IMR-90 (cell line): ENCODE measurements at regions not wholly inside any gene's neighbourhood (a gene's known extent, or its start where the extent isn't known, plus 50 kb on each side); places are given as distances from the start of the nearest gene placed in this dataset.

Source experiments
- ATAC-seq: fragments of 200-7000 bp; cut with Tn5 transposase; 2 replicates; pipeline ENCODE4 v1.9.1; 2020; ENCODE audit warnings: low read depth, mild to moderate bottlenecking, moderate library complexity
- BruUV-seq: library from RNA; stranded (reverse); fragments of 400-500 nt; replicated peaks from 2 replicates; lab custom pipeline; 2021; lab: Mats Ljungman, UMichigan
- CTCF ChIA-PET: fragments of 300-600 bp; formaldehyde crosslinking; extraction: SDS; loops from one replicate; lab custom pipeline; 2021; ENCODE audit warnings: antibody characterized with exemption; lab: Yijun Ruan, JAX
- POLR2A ChIA-PET: fragments of 300-600 bp; sonication (Branson Sonifier 250); formaldehyde crosslinking; loops from one replicate; lab custom pipeline; 2022; ENCODE audit warnings: antibody characterized with exemption; ENCODE audit not compliant: unreplicated experiment; lab: Charles Lee
- DNase-seq: peaks from one replicate; pipeline ENCODE4 v3.0.0; 2013
- H2AFZ ChIP-seq: replicated peaks from 2 replicates; pipeline ENCODE3; 2013; ENCODE audit warnings: low read length, mild to moderate bottlenecking; ENCODE audit not compliant: poor library complexity
- H2AK5ac ChIP-seq: 2 replicates; pipeline ENCODE4 v1.6.1; 2013; ENCODE audit warnings: low read depth, low read length, inconsistent platforms
- H2AK9ac ChIP-seq: replicated peaks from 2 replicates; pipeline ENCODE3; 2013; ENCODE audit warnings: mild to moderate bottlenecking, low read depth, low read length, moderate library complexity; ENCODE audit not compliant: poor library complexity
- H2BK120ac ChIP-seq: 2 replicates; pipeline ENCODE4 v1.6.1; 2013; ENCODE audit warnings: low read depth, low read length, inconsistent platforms
- H2BK15ac ChIP-seq: 3 replicates; pipeline ENCODE4 v1.6.1; 2013; ENCODE audit warnings: low read depth, low read length, inconsistent platforms
- H2BK20ac ChIP-seq: 2 replicates; pipeline ENCODE4 v1.6.1; 2013; ENCODE audit warnings: low read depth, mild to moderate bottlenecking, inconsistent platforms, low read length, moderate library complexity
- H2BK5ac ChIP-seq: 2 replicates; pipeline ENCODE4 v1.6.1; 2013; ENCODE audit warnings: mild to moderate bottlenecking, low read depth, low read length, inconsistent platforms; ENCODE audit not compliant: poor library complexity, severe bottlenecking
- H3K14ac ChIP-seq: replicated peaks from 2 replicates; pipeline ENCODE4 v1.6.1; 2013; ENCODE audit warnings: low read depth, low read length, inconsistent platforms
- H3K18ac ChIP-seq: 2 replicates; pipeline ENCODE4 v1.6.1; 2013; ENCODE audit warnings: low read depth, low read length, control low read depth
- H3K23ac ChIP-seq: 2 replicates; pipeline ENCODE4 v1.6.1; 2013; ENCODE audit warnings: low read depth, low read length, inconsistent platforms
- H3K27ac ChIP-seq: 2 replicates; pipeline ENCODE4 v1.5.1; 2013; ENCODE audit warnings: mild to moderate bottlenecking, control low read depth, low read length; ENCODE audit not compliant: insufficient read depth
- H3K27me3 ChIP-seq: 2 replicates; pipeline ENCODE4 v1.6.1; 2013; ENCODE audit warnings: low read length; ENCODE audit not compliant: control insufficient read depth, insufficient read depth
- H3K36me3 ChIP-seq: 2 replicates; pipeline ENCODE4 v1.6.1; 2013; ENCODE audit warnings: low read length, mixed read lengths; ENCODE audit not compliant: control insufficient read depth, insufficient read depth
- H3K4ac ChIP-seq: 2 replicates; pipeline ENCODE4 v1.6.1; 2013; ENCODE audit warnings: low read depth, low read length, inconsistent platforms
- H3K4me1 ChIP-seq: 2 replicates; pipeline ENCODE4 v1.6.1; 2013; ENCODE audit warnings: low read length, mixed read lengths; ENCODE audit not compliant: control insufficient read depth, insufficient read depth
- H3K4me2 ChIP-seq: 2 replicates; pipeline ENCODE4 v1.6.1; 2013; ENCODE audit warnings: low read depth, mild to moderate bottlenecking, control low read depth, low read length, moderate library complexity
- H3K4me3 ChIP-seq: 2 replicates; pipeline ENCODE4 v1.5.1; 2013; ENCODE audit warnings: low read depth, mild to moderate bottlenecking, control low read depth, low read length, moderate library complexity; ENCODE audit not compliant: insufficient read depth
- H3K56ac ChIP-seq: 2 replicates; pipeline ENCODE4 v1.6.1; 2013; ENCODE audit warnings: low read length, inconsistent platforms; ENCODE audit not compliant: insufficient read depth; ENCODE audit errors: extremely low read depth
- H3K79me1 ChIP-seq, 2 experiments: 2 replicates each; pipeline ENCODE4 v1.6.1; 2013; ENCODE audit warnings: low read length in 2 of 2, inconsistent platforms in 1 of 2, low read depth in 1 of 2
- H3K9ac ChIP-seq: 2 replicates; pipeline ENCODE4 v1.6.1; 2013; ENCODE audit warnings: low read depth, low read length, control low read depth
- H3K9me1 ChIP-seq: 2 replicates; pipeline ENCODE4 v1.6.1; 2013; ENCODE audit warnings: low read length, inconsistent platforms; ENCODE audit not compliant: insufficient read depth
- H3K9me3 ChIP-seq: 2 replicates; pipeline ENCODE4 v1.6.1; 2013; ENCODE audit warnings: low read length; ENCODE audit not compliant: control insufficient read depth, insufficient read depth
- H4K20me1 ChIP-seq: 2 replicates; pipeline ENCODE4 v1.6.1; 2013; ENCODE audit warnings: low read length, inconsistent platforms; ENCODE audit not compliant: insufficient read depth
- H4K5ac ChIP-seq: 2 replicates; pipeline ENCODE4 v1.6.1; 2013; ENCODE audit warnings: mild to moderate bottlenecking, low read depth, low read length, control low read depth
- H4K8ac ChIP-seq, 2 experiments: 2 replicates each; pipeline ENCODE4 v1.6.1; 2013; ENCODE audit warnings: low read depth in 2 of 2, low read length in 2 of 2, control low read depth in 1 of 2, inconsistent platforms in 1 of 2
- H4K91ac ChIP-seq: 2 replicates; pipeline ENCODE4 v1.6.1; 2013; ENCODE audit warnings: low read depth, low read length, inconsistent platforms; ENCODE audit not compliant: insufficient read depth
- BHLHE40 ChIP-seq: fragments of 150-350 bp; IDR thresholded peaks from 2 replicates; pipeline ENCODE4 v1.6.1; 2016; ENCODE audit warnings: mild to moderate bottlenecking, low read depth, low read length
- CEBPB ChIP-seq: IDR thresholded peaks from 2 replicates; pipeline ENCODE4 v1.6.1; 2012; ENCODE audit warnings: low read depth, low read length, improper control_type of control experiment
- CHD1 ChIP-seq: IDR thresholded peaks from 2 replicates; pipeline ENCODE4 v1.6.1; 2012; ENCODE audit warnings: low read depth, low read length, improper control_type of control experiment
- CTCF ChIP-seq: conservative IDR thresholded peaks from 2 replicates; pipeline ENCODE4 v1.5.1; 2012; ENCODE audit warnings: mild to moderate bottlenecking, low read depth, low read length, improper control_type of control experiment
- ELK1 ChIP-seq: fragments of 150-350 bp; IDR thresholded peaks from 2 replicates; pipeline ENCODE4 v1.6.1; 2016; ENCODE audit warnings: low read depth, mild to moderate bottlenecking, low read length, moderate library complexity, borderline replicate concordance
- FOS ChIP-seq: fragments of 150-350 bp; IDR thresholded peaks from 2 replicates; pipeline ENCODE4 v1.6.1; 2016; ENCODE audit warnings: low read depth, low read length
- MAFK ChIP-seq: IDR thresholded peaks from 2 replicates; pipeline ENCODE4 v1.6.1; 2012; ENCODE audit warnings: low read depth, low read length, improper control_type of control experiment
- MAZ ChIP-seq: IDR thresholded peaks from 2 replicates; pipeline ENCODE4 v1.6.1; 2012; ENCODE audit warnings: low read depth, mild to moderate bottlenecking, low read length, improper control_type of control experiment, moderate library complexity, borderline replicate concordance
- MXI1 ChIP-seq: IDR thresholded peaks from 2 replicates; pipeline ENCODE4 v1.6.1; 2012; ENCODE audit warnings: low read depth, mild to moderate bottlenecking, low read length, moderate library complexity, borderline replicate concordance
- NFE2L2 ChIP-seq: fragments of 150-350 bp; IDR thresholded peaks from 2 replicates; pipeline ENCODE4 v1.6.1; 2016; ENCODE audit warnings: low read depth, mild to moderate bottlenecking, low read length
- POLR2A ChIP-seq: IDR thresholded peaks from 2 replicates; pipeline ENCODE4 v1.6.1; 2012; ENCODE audit warnings: mild to moderate bottlenecking, low read depth, low read length
- RAD21 ChIP-seq: IDR thresholded peaks from 2 replicates; pipeline ENCODE4 v1.6.1; 2012; ENCODE audit warnings: low read length, improper control_type of control experiment
- RCOR1 ChIP-seq: IDR thresholded peaks from 2 replicates; pipeline ENCODE4 v1.6.1; 2012; ENCODE audit warnings: mild to moderate bottlenecking, low read length, improper control_type of control experiment; ENCODE audit not compliant: insufficient replicate concordance
- RFX5 ChIP-seq: IDR thresholded peaks from 2 replicates; pipeline ENCODE4 v1.8.0; 2012; ENCODE audit warnings: low read depth, mild to moderate bottlenecking, low read length, moderate library complexity
- SMC3 ChIP-seq: fragments of 150-350 bp; IDR thresholded peaks from 2 replicates; pipeline ENCODE4 v1.6.1; 2016; ENCODE audit warnings: low read depth, mild to moderate bottlenecking, antibody characterized with exemption, low read length, moderate library complexity
- USF2 ChIP-seq: fragments of 150-350 bp; IDR thresholded peaks from 2 replicates; pipeline ENCODE4 v1.6.1; 2017; ENCODE audit warnings: mild to moderate bottlenecking, antibody characterized with exemption, low read length, low read depth
- WGBS, 2 experiments: methylation state at CpG; one replicate each; pipeline versions ENCODE4 v1.1.5 to v1.1.7; 2013; ENCODE audit warnings: missing lambda C conversion rate in 2 of 2; ENCODE audit not compliant: insufficient read length in 1 of 2; ENCODE audit errors: extremely low coverage in 2 of 2; 5-methylcytosine and 5-hydroxymethylcytosine counted together
- dilution Hi-C: fragments of 300-500 bp; cut with HindIII; formaldehyde crosslinking; loops from one replicate; pipeline ENCODE4 v1.14.3; 2018; ENCODE audit warnings: low sequenced_read_pairs; ENCODE audit not compliant: unreplicated experiment
- in situ Hi-C: fragments of 300-500 bp; cut with MboI; formaldehyde crosslinking; loops from 3 replicates; pipeline ENCODE4 v1.14.3; 2019; ENCODE audit warnings: low sequenced_read_pairs, inconsistent platforms, mixed read lengths
- intact Hi-C: fragments of 100-400 bp; cut with micrococcal nuclease; formaldehyde crosslinking; loops from 2 replicates; pipeline ENCODE4 v1.10.0; 2022

GRCh38 chr11:26137651-26138050, 194.3 kb upstream of the ANO3 start:
- POLR2A ChIA-PET, result no interaction called here
- BruUV-seq, result no TSS peak
- Histone ChIP-seq H2BK5ac (no peak overlapping the region), H3K23ac (no peak overlapping the region), H2AK9ac (no peak overlapping the region), H4K5ac (no peak overlapping the region), H3K56ac (no peak overlapping the region), H4K91ac (no peak overlapping the region), H3K4me2 (no peak overlapping the region), H3K36me3 (no peaks in the 10 kb centered on the region), H3K14ac (no peak overlapping the region), H3K4me3 (no peak overlapping the region), H3K79me1 (no peaks in the 10 kb centered on the region), H2AK5ac (no peak overlapping the region), H3K9me1 (no peaks in the 10 kb centered on the region), H2AFZ (no peak overlapping the region), H3K18ac (no peak overlapping the region), H3K9ac (no peak overlapping the region), H4K20me1 (no peaks in the 10 kb centered on the region), H3K27me3 (no peaks in the 10 kb centered on the region), H3K4ac (no peak overlapping the region), H3K9me3 (no peaks in the 10 kb centered on the region), H2BK20ac (no peak overlapping the region), H2BK120ac (no peak overlapping the region), H2BK15ac (no peak overlapping the region), H3K27ac (no peak overlapping the region), H3K4me1 (no peaks in the 10 kb centered on the region; the same call in 1 of the 2 replicates), H4K8ac (no peak overlapping the region)
- ATAC-seq, result no peak
- no peak for DNase-seq
- in situ Hi-C loops (no loop called here), intact Hi-C loops (no loop called here), dilution Hi-C loops (no loop called here)
- TF ChIP-seq FOS (no peak), RFX5 (no peak), RAD21 (no peak), POLR2A (no peak), NFE2L2 (no peak), CTCF (no peak), CEBPB (no peak), MAZ (no peak), BHLHE40 (no peak), MAFK (no peak), MXI1 (no peak), CHD1 (no peak), RCOR1 (no peak), SMC3 (no peak), USF2 (no peak), ELK1 (no peak)
- CTCF ChIA-PET, result interaction anchor here (1.6 kb wide), 1 partner anchor 156 kb away, joined by 14 read pairs; no protein-coding TSS in a partner anchor
- WGBS, 2 experiments, result no CpG with 5 or more reads among the region's 2 CpGs
